B cell (primary cell): ENCODE measurements at regions not wholly inside any gene's neighbourhood (a gene's known extent, or its start where the extent isn't known, plus 50 kb on each side); places are given as distances from the start of the nearest gene placed in this dataset.

ENCODE experiments used
- ATAC-seq: fragments of 200-7000 bp; cut with Tn5 transposase; one replicate; pipeline ENCODE4 v1.10.0; 2021; ENCODE audit warnings: low read depth, mild to moderate bottlenecking, moderate number of reproducible peaks, moderate library complexity
- CTCF ChIA-PET: fragments of 350-600 bp; sonication (Branson Sonifier 250); formaldehyde crosslinking; loops from one replicate; lab custom pipeline; 2021; ENCODE audit warnings: antibody characterized with exemption, inconsistent platforms; lab: Charles Lee
- POLR2A ChIA-PET: fragments of 350-600 bp; sonication (Branson Sonifier 250); formaldehyde crosslinking; loops from one replicate; lab custom pipeline; 2021; ENCODE audit warnings: antibody characterized with exemption; lab: Charles Lee
- DNase-seq: peaks from one replicate; pipeline ENCODE4 v3.0.0; 2013
- H2AFZ ChIP-seq: 2 replicates; pipeline ENCODE4 v1.6.1; 2012; ENCODE audit warnings: mild to moderate bottlenecking, low read depth, low read length; ENCODE audit not compliant: insufficient read depth, poor library complexity, severe bottlenecking
- H3K27ac ChIP-seq, 2 donors: 1 replicate in 1 of 2; 2 replicates in 1 of 2; pipeline ENCODE4 v1.5.1; 2012 to 2013; ENCODE audit warnings: low read length in 2 of 2, mild to moderate bottlenecking in 2 of 2, moderate library complexity in 1 of 2
- H3K27me3 ChIP-seq, 4 experiments: fragments of 200-600 bp in 1 of 4; sonication (generic) in 1 of 4; replicated peaks in 1 of 4; 1 replicate in 2 of 4; 2 replicates in 2 of 4; pipeline versions ENCODE4 v1.6.1 to v1.7.0; 2013 to 2016; ENCODE audit warnings: low read length in 3 of 4, mild to moderate bottlenecking in 2 of 4, mixed read lengths in 1 of 4, moderate library complexity in 1 of 4; ENCODE audit not compliant: insufficient read depth in 4 of 4, control insufficient read depth in 3 of 4; ENCODE audit errors: control extremely low read depth in 1 of 4
- H3K36me3 ChIP-seq, 2 experiments: replicated peaks in 1 of 2; 1 replicate in 1 of 2; 2 replicates in 1 of 2; pipeline versions ENCODE4 v1.6.1 to v1.7.1; 2013; ENCODE audit warnings: low read length in 1 of 2; ENCODE audit not compliant: insufficient read depth in 2 of 2, control insufficient read depth in 1 of 2; ENCODE audit errors: control extremely low read depth in 1 of 2, extremely low read depth in 1 of 2
- H3K4me1 ChIP-seq, 2 donors: fragments of 200-600 bp in 1 of 2; sonication (generic) in 1 of 2; 1 replicate in 1 of 2; 2 replicates in 1 of 2; pipeline versions ENCODE4 v1.5.1 to v1.6.1; 2013 to 2017; ENCODE audit warnings: low read length in 2 of 2; ENCODE audit not compliant: control insufficient read depth in 2 of 2, insufficient read depth in 2 of 2
- H3K4me2 ChIP-seq: replicated peaks from 2 replicates; pipeline ENCODE3; 2012; ENCODE audit warnings: mild to moderate bottlenecking, low read depth, low read length; ENCODE audit not compliant: poor library complexity, severe bottlenecking
- H3K4me3 ChIP-seq, 5 experiments: fragments of 200-600 bp in 1 of 5; sonication (generic) in 1 of 5; 1 replicate in 3 of 5; 2 replicates in 2 of 5; pipeline versions ENCODE4 v1.5.1 to v1.7.0; 2011 to 2016; ENCODE audit warnings: low read length in 4 of 5, mild to moderate bottlenecking in 4 of 5, low read depth in 2 of 5, control low read depth in 1 of 5, moderate library complexity in 1 of 5; ENCODE audit not compliant: insufficient read depth in 1 of 5; ENCODE audit errors: control extremely low read depth in 1 of 5, extremely low read depth in 1 of 5
- H3K79me2 ChIP-seq: fragments of 200-600 bp; sonication (generic); one replicate; pipeline ENCODE4 v1.6.0; 2016; ENCODE audit warnings: low read length; ENCODE audit not compliant: control insufficient read depth, insufficient read depth
- H3K9ac ChIP-seq: fragments of 200-600 bp; sonication (generic); 2 replicates; pipeline ENCODE4 v1.6.1; 2017; ENCODE audit warnings: mild to moderate bottlenecking, low read length, moderate library complexity
- H3K9me3 ChIP-seq, 3 donors: one replicate each; pipeline versions ENCODE4 v1.6.1 to v1.7.1; 2013; ENCODE audit warnings: low read length in 2 of 3; ENCODE audit not compliant: control insufficient read depth in 2 of 3, insufficient read depth in 1 of 3; ENCODE audit errors: control extremely low read depth in 1 of 3
- H4K20me1 ChIP-seq: 2 replicates; pipeline ENCODE4 v1.6.0; 2012; ENCODE audit warnings: mild to moderate bottlenecking, low read length; ENCODE audit not compliant: insufficient read depth, control insufficient read depth, poor library complexity, severe bottlenecking
- H3K27ac Mint-ChIP-seq: one replicate; pipeline ENCODE4 v1.8.0; 2021; ENCODE audit warnings: mixed read lengths
- H3K27me3 Mint-ChIP-seq: one replicate; pipeline ENCODE4 v1.8.0; 2021; ENCODE audit warnings: mixed read lengths
- H3K4me1 Mint-ChIP-seq: one replicate; pipeline ENCODE4 v1.8.0; 2021; ENCODE audit warnings: mixed read lengths
- H3K4me3 Mint-ChIP-seq: one replicate; pipeline ENCODE4 v1.8.0; 2021; ENCODE audit warnings: mixed read lengths
- H3K9me3 Mint-ChIP-seq: one replicate; pipeline ENCODE4 v1.8.0; 2022; ENCODE audit warnings: mixed read lengths; ENCODE audit not compliant: insufficient read depth
- CTCF ChIP-seq: fragments of 200-600 bp; IDR thresholded peaks from one replicate; pipeline ENCODE4 v1.8.0; 2022; ENCODE audit warnings: antibody characterized with exemption, mild to moderate bottlenecking
- EZH2 ChIP-seq: IDR thresholded peaks from 2 replicates; pipeline ENCODE4 v1.6.1; 2012; ENCODE audit warnings: borderline replicate concordance, low read depth, mild to moderate bottlenecking, moderate library complexity, low read length; ENCODE audit not compliant: insufficient read depth, poor library complexity, severe bottlenecking
- WGBS: methylation state at CpG from one replicate; pipeline ENCODE4 v1.1.5; 2013; ENCODE audit warnings: missing lambda C conversion rate; ENCODE audit not compliant: insufficient coverage; 5-methylcytosine and 5-hydroxymethylcytosine counted together
- intact Hi-C: fragments of 100-400 bp; cut with micrococcal nuclease; formaldehyde crosslinking; loops from one replicate; pipeline ENCODE4 v1.10.0; 2022

GRCh38 chr5:52685566-52685965 lies 102.2 kb upstream of the ITGA1 start:
- Histone ChIP-seq H3K27me3 (no peaks in the 10 kb centered on the region), H3K4me2 (no peak overlapping the region), H3K9me3 (peaks cover 0 to 3% (median 0%) of the 10 kb centered on the region in 3 donors), H4K20me1 (no peaks in the 10 kb centered on the region), H3K79me2 (no peaks in the 10 kb centered on the region), H3K4me1 (no peaks in the 10 kb centered on the region), H3K36me3 (no peaks in the 10 kb centered on the region), H3K27ac (no peak overlapping the region), H2AFZ (no peak overlapping the region), H3K4me3 (no peak overlapping the region), H3K9ac (no peak overlapping the region)
- ChIA-PET POLR2A (no interaction called here), CTCF (interaction anchor here (1.1 to 1.4 kb wide), 2 partner anchors 8 to 14 kb away, joined by 3 to 4 read pairs; no protein-coding TSS in a partner anchor)
- WGBS = 83% methylated on average over 1 of the region's 1 CpG
- no peak overlapping the region for H3K4me3 Mint-ChIP-seq
- DNase-seq (no peak), ATAC-seq (no peak)
- no peaks in the 10 kb centered on the region for H3K4me1 Mint-ChIP-seq
- no peak overlapping the region for H3K27ac Mint-ChIP-seq
- no peaks in the 10 kb centered on the region for H3K9me3 Mint-ChIP-seq
- intact Hi-C loops = no loop called here
- TF ChIP-seq EZH2 = no peak
- no peak for TF ChIP-seq CTCF
- no peaks in the 10 kb centered on the region for H3K27me3 Mint-ChIP-seq

- no peak for TF ChIP-seq CTCF
- CTCF ChIA-PET = interaction anchor here (1.4 kb wide), 1 partner anchor 13 kb away, joined by 3 read pairs; no protein-coding TSS in a partner anchor
- H3K4me1 ChIP-seq = no peaks in the 10 kb centered on the region
- H3K27me3 ChIP-seq = no peaks in the 10 kb centered on the region
- POLR2A ChIA-PET = no interaction called here
- no peak overlapping the region for H3K4me3 Mint-ChIP-seq
- H3K27ac Mint-ChIP-seq = no peak overlapping the region
- H3K9ac ChIP-seq = no peak overlapping the region
- no peaks in the 10 kb centered on the region for H3K9me3 Mint-ChIP-seq
- ATAC-seq (no peak), DNase-seq (no peak)
- no peak overlapping the region for H3K4me3 ChIP-seq
- H3K36me3 ChIP-seq = no peaks in the 10 kb centered on the region
- no peaks in the 10 kb centered on the region for H3K4me1 Mint-ChIP-seq
- no peak overlapping the region for H3K4me2 ChIP-seq
- no CpG with 5 or more reads among the region's 4 CpGs for WGBS
- H3K9me3 ChIP-seq = peaks cover 0 to 3% (median 0%) of the 10 kb centered on the region in 3 donors
- H3K27me3 Mint-ChIP-seq = no peaks in the 10 kb centered on the region
- no peak overlapping the region for H3K27ac ChIP-seq
- intact Hi-C loops = no loop called here
- no peaks in the 10 kb centered on the region for H4K20me1 ChIP-seq
- no peak overlapping the region for H2AFZ ChIP-seq
- no peaks in the 10 kb centered on the region for H3K79me2 ChIP-seq
Measured at GRCh38 chr5:52685971-52686370, 101.7 kb upstream of the ITGA1 start.
